ENCODE measurements at regions not wholly inside any gene's neighbourhood (a gene's known extent, or its start where the extent isn't known, plus 50 kb on each side); places are given as distances from the start of the nearest gene placed in this dataset.

- TF ChIP-seq FOXM1 (IDR thresholded peaks at IDR 0.05; ENCODE audit: borderline replicate concordance, low read depth) (no peak), CREB1 (IDR thresholded peaks at IDR 0.05; ENCODE audit: low read depth) (no peak), EGR1 (IDR thresholded peaks at IDR 0.05) (no peak), TEAD4 (IDR thresholded peaks at IDR 0.05) (no peak), YY1 (IDR thresholded peaks at IDR 0.05; ENCODE audit: low read depth) (no peak), EP300 (IDR thresholded peaks at IDR 0.05; ENCODE audit: borderline replicate concordance) (no peak), MAX (IDR thresholded peaks at IDR 0.05) (no peak)
Measured at GRCh38 chr4:186416451-186417060, 138.8 kb downstream of the MTNR1A start.

- TF ChIP-seq CEBPB (IDR thresholded peaks at IDR 0.05) (no peak), FOXM1 (IDR thresholded peaks at IDR 0.05; ENCODE audit: borderline replicate concordance, low read depth) (no peak), TCF12 (IDR thresholded peaks at IDR 0.05; ENCODE audit: low read depth) (no peak), TEAD4 (IDR thresholded peaks at IDR 0.05) (no peak), EP300 (IDR thresholded peaks at IDR 0.05; ENCODE audit: borderline replicate concordance) (no peak), EGR1 (IDR thresholded peaks at IDR 0.05) (no peak), YY1 (IDR thresholded peaks at IDR 0.05; ENCODE audit: low read depth) (no peak), MAX (IDR thresholded peaks at IDR 0.05) (no peak), RAD21 (IDR thresholded peaks at IDR 0.05; ENCODE audit: low read depth) (no peak), ZBTB7A (IDR thresholded peaks at IDR 0.05; ENCODE audit: low read depth) (no peak)
Measured at GRCh38 chr4:186414390-186414789, 141.0 kb downstream of the MTNR1A start.

- TF ChIP-seq TAF1 (IDR thresholded peaks at IDR 0.05; ENCODE audit: low read depth), result no peak
- no peak for TF ChIP-seq FOXM1 (IDR thresholded peaks at IDR 0.05; ENCODE audit: borderline replicate concordance, low read depth)
- TF ChIP-seq EGR1 (IDR thresholded peaks at IDR 0.05), result no peak
- no peak for TF ChIP-seq MAX (IDR thresholded peaks at IDR 0.05)
- TF ChIP-seq RAD21 (IDR thresholded peaks at IDR 0.05; ENCODE audit: low read depth), result no peak
- TF ChIP-seq TCF12 (IDR thresholded peaks at IDR 0.05; ENCODE audit: low read depth), result no peak
- no peak for TF ChIP-seq ZBTB7A (IDR thresholded peaks at IDR 0.05; ENCODE audit: low read depth)
- no peak for TF ChIP-seq CREB1 (IDR thresholded peaks at IDR 0.05; ENCODE audit: low read depth)
- TF ChIP-seq USF1 (IDR thresholded peaks at IDR 0.05), result no peak
- TF ChIP-seq EP300 (IDR thresholded peaks at IDR 0.05; ENCODE audit: borderline replicate concordance), result no peak
- no peak for TF ChIP-seq CEBPB (IDR thresholded peaks at IDR 0.05)
- TF ChIP-seq YY1 (IDR thresholded peaks at IDR 0.05; ENCODE audit: low read depth), result no peak
- no peak for TF ChIP-seq NFIC (IDR thresholded peaks at IDR 0.05)
Measured at GRCh38 chr4:186405957-186406356, 140.0 kb downstream of the F11 start.

GRCh38 chr4:186404562-186405134, 138.7 kb downstream of the F11 start:
- TF ChIP-seq CREB1 (IDR thresholded peaks at IDR 0.05; ENCODE audit: low read depth), result no peak
- no peak for TF ChIP-seq MAX (IDR thresholded peaks at IDR 0.05)
- TF ChIP-seq RAD21 (IDR thresholded peaks at IDR 0.05; ENCODE audit: low read depth), result no peak
- peak; percentile 68 for TF ChIP-seq TEAD4 (IDR thresholded peaks at IDR 0.05)
- no peak for TF ChIP-seq YY1 (IDR thresholded peaks at IDR 0.05; ENCODE audit: low read depth)
- no peak for TF ChIP-seq TCF12 (IDR thresholded peaks at IDR 0.05; ENCODE audit: low read depth)

GRCh38 chr4:186400676-186401075, 134.7 kb downstream of the F11 start:
- no peak for TF ChIP-seq USF1 (IDR thresholded peaks at IDR 0.05)
- no peak for TF ChIP-seq RAD21 (IDR thresholded peaks at IDR 0.05; ENCODE audit: low read depth)
- no peak for TF ChIP-seq CEBPB (IDR thresholded peaks at IDR 0.05)
- no peak for TF ChIP-seq EP300 (IDR thresholded peaks at IDR 0.05; ENCODE audit: borderline replicate concordance)
- TF ChIP-seq REST (IDR thresholded peaks at IDR 0.05; ENCODE audit: low read depth), result no peak
- TF ChIP-seq YY1 (IDR thresholded peaks at IDR 0.05; ENCODE audit: low read depth), result no peak
- TF ChIP-seq ZBTB7A (IDR thresholded peaks at IDR 0.05; ENCODE audit: low read depth), result no peak
- no peak for TF ChIP-seq FOXM1 (IDR thresholded peaks at IDR 0.05; ENCODE audit: borderline replicate concordance, low read depth)
- no peak for TF ChIP-seq TAF1 (IDR thresholded peaks at IDR 0.05; ENCODE audit: low read depth)
- TF ChIP-seq CREB1 (IDR thresholded peaks at IDR 0.05; ENCODE audit: low read depth), result no peak
- TF ChIP-seq TEAD4 (IDR thresholded peaks at IDR 0.05), result no peak
- TF ChIP-seq TCF12 (IDR thresholded peaks at IDR 0.05; ENCODE audit: low read depth), result no peak
- TF ChIP-seq MAX (IDR thresholded peaks at IDR 0.05), result no peak
- no peak for TF ChIP-seq NFIC (IDR thresholded peaks at IDR 0.05)
- no peak for TF ChIP-seq EGR1 (IDR thresholded peaks at IDR 0.05)

GRCh38 chr4:186392017-186392416, 126.0 kb downstream of the F11 start:
- TF ChIP-seq ZBTB7A (IDR thresholded peaks at IDR 0.05; ENCODE audit: low read depth) (no peak), RAD21 (IDR thresholded peaks at IDR 0.05; ENCODE audit: low read depth) (no peak), USF1 (IDR thresholded peaks at IDR 0.05) (no peak), REST (IDR thresholded peaks at IDR 0.05; ENCODE audit: low read depth) (no peak), YY1 (IDR thresholded peaks at IDR 0.05; ENCODE audit: low read depth) (no peak), TEAD4 (IDR thresholded peaks at IDR 0.05) (no peak), EGR1 (IDR thresholded peaks at IDR 0.05) (no peak), CEBPB (IDR thresholded peaks at IDR 0.05) (no peak), MAX (IDR thresholded peaks at IDR 0.05) (no peak), TAF1 (IDR thresholded peaks at IDR 0.05; ENCODE audit: low read depth) (no peak), EP300 (IDR thresholded peaks at IDR 0.05; ENCODE audit: borderline replicate concordance) (no peak), FOXM1 (IDR thresholded peaks at IDR 0.05; ENCODE audit: borderline replicate concordance, low read depth) (no peak), TCF12 (IDR thresholded peaks at IDR 0.05; ENCODE audit: low read depth) (no peak), NFIC (IDR thresholded peaks at IDR 0.05) (no peak), CREB1 (IDR thresholded peaks at IDR 0.05; ENCODE audit: low read depth) (no peak)
